Karpas-422 (cell line): ENCODE measurements at regions not wholly inside any gene's neighbourhood (a gene's known extent, or its start where the extent isn't known, plus 50 kb on each side); places are given as distances from the start of the nearest gene placed in this dataset.

Experiments used
- DNase-seq: peaks from one replicate; pipeline ENCODE4 v3.0.0-alpha.2; 2015
- H2AFZ ChIP-seq: fragments of 200-600 bp; sonication (generic); 2 replicates; pipeline ENCODE4 v1.6.1; 2014; ENCODE audit warnings: antibody characterized with exemption, low read length, mixed read lengths
- H3K27ac ChIP-seq: fragments of 200-600 bp; sonication (generic); 2 replicates; pipeline ENCODE4 v1.5.1; 2014; ENCODE audit warnings: mild to moderate bottlenecking, low read length, moderate library complexity
- H3K27me3 ChIP-seq: fragments of 200-600 bp; sonication (generic); 2 replicates; pipeline ENCODE4 v1.6.1; 2014; ENCODE audit warnings: low read length, mixed read lengths
- H3K36me3 ChIP-seq: fragments of 200-600 bp; sonication (generic); 2 replicates; pipeline ENCODE4 v1.6.1; 2014; ENCODE audit warnings: low read length, mixed read lengths; ENCODE audit not compliant: insufficient read depth
- H3K4me1 ChIP-seq: fragments of 200-600 bp; sonication (generic); 2 replicates; pipeline ENCODE4 v1.6.1; 2014; ENCODE audit warnings: mild to moderate bottlenecking, low read length, mixed read lengths
- H3K4me2 ChIP-seq: fragments of 200-600 bp; sonication (generic); 2 replicates; pipeline ENCODE4 v1.6.1; 2014; ENCODE audit warnings: low read length, low read depth, mild to moderate bottlenecking; ENCODE audit not compliant: poor library complexity, severe bottlenecking
- H3K4me3 ChIP-seq: fragments of 200-600 bp; sonication (generic); 2 replicates; pipeline ENCODE4 v1.5.1; 2014; ENCODE audit warnings: mild to moderate bottlenecking, antibody characterized with exemption, low read length, mixed read lengths
- H3K79me2 ChIP-seq: fragments of 200-600 bp; sonication (generic); 2 replicates; pipeline ENCODE4 v1.6.1; 2014; ENCODE audit warnings: mild to moderate bottlenecking, low read length, mixed read lengths
- H3K9ac ChIP-seq: fragments of 200-600 bp; sonication (generic); 2 replicates; pipeline ENCODE4 v1.6.0; 2014; ENCODE audit warnings: low read length
- H3K9me2 ChIP-seq: fragments of 200-600 bp; sonication (generic), shearing (Covaris generic); replicated peaks from 2 replicates; pipeline ENCODE4 v1.6.0; 2014; ENCODE audit warnings: mild to moderate bottlenecking, low read length, moderate library complexity; ENCODE audit not compliant: insufficient read depth
- H3K9me3 ChIP-seq: fragments of 300-700, 200-600 bp; sonication (generic); 2 replicates; pipeline ENCODE4 v1.6.1; 2014; ENCODE audit warnings: low read length, mixed read lengths
- H4K20me1 ChIP-seq: fragments of 200-600 bp; sonication (generic); 2 replicates; pipeline ENCODE4 v1.6.1; 2014; ENCODE audit warnings: mild to moderate bottlenecking, antibody characterized with exemption, low read length, low read depth; ENCODE audit not compliant: insufficient read depth

DNA sequence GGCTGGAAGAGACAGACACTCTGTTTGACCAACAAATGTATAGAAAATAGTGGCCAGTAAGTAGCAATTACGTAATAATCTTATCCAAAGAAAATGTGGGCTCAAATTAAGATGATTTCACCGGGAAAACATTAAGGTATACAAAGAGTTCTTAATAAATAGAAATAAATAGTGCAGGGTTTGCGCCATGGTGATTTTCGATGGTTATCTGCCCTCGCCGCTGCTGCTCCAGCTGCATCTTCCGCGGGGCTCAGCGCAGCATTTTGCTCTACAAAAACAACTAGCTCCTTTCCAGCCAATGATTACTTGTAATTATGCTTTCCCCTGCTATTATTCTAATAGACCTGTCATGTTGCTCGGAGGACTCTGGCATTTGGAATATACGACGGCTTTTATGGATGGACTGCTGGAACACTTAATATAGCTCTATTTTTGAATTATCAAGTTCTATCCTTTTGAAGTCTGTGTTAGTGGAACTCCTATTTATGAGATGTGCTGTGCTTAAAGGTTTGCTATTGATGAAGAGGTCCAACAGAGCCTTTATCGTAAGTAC is 103.8 kb downstream of the BUB3 start:
- no peak overlapping the region for H3K9ac ChIP-seq
- no peaks in the 10 kb centered on the region for H3K9me2 ChIP-seq
- no peak overlapping the region for H2AFZ ChIP-seq
- H3K79me2 ChIP-seq: no peaks in the 10 kb centered on the region
- no peaks in the 10 kb centered on the region for H4K20me1 ChIP-seq
- no peak overlapping the region for H3K4me2 ChIP-seq
- no peaks in the 10 kb centered on the region for H3K4me1 ChIP-seq
- no peaks in the 10 kb centered on the region for H3K36me3 ChIP-seq
- no peaks in the 10 kb centered on the region for H3K27me3 ChIP-seq
- H3K9me3 ChIP-seq: peaks cover 10% of the 10 kb centered on the region; the same call in 1 of the 2 replicates
- DNase-seq: no peak
- H3K4me3 ChIP-seq: no peak overlapping the region
- no peak overlapping the region for H3K27ac ChIP-seq

DNA sequence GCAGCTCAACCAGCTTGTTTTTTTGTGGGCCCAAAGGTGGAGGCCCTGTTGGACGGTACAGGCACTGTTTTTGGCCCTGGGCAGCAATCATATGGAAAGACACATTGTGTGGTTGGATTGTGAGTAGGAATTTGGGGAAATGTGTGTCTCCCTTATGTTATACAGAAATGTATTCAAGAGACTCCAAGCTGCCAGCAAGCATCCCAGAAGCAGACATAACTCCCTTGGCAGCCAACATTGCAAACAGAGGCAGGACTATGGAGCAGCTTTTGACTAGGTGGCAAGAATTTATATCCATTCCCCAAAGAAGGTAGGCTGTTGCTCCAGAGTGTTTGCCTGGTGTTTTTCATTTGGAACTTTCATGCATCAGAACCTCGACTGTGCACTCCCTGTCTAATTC is 104.9 kb downstream of the BUB3 start:
- Histone ChIP-seq H3K9me2 (no peaks in the 10 kb centered on the region), H3K4me2 (no peak overlapping the region), H4K20me1 (no peaks in the 10 kb centered on the region), H3K4me1 (no peaks in the 10 kb centered on the region), H3K9me3 (peaks cover 10% of the 10 kb centered on the region; the same call in 1 of the 2 replicates), H3K27me3 (no peaks in the 10 kb centered on the region), H3K27ac (no peak overlapping the region), H2AFZ (no peak overlapping the region), H3K4me3 (no peak overlapping the region), H3K36me3 (no peaks in the 10 kb centered on the region), H3K9ac (no peak overlapping the region), H3K79me2 (no peaks in the 10 kb centered on the region)
- no peak for DNase-seq

DNA sequence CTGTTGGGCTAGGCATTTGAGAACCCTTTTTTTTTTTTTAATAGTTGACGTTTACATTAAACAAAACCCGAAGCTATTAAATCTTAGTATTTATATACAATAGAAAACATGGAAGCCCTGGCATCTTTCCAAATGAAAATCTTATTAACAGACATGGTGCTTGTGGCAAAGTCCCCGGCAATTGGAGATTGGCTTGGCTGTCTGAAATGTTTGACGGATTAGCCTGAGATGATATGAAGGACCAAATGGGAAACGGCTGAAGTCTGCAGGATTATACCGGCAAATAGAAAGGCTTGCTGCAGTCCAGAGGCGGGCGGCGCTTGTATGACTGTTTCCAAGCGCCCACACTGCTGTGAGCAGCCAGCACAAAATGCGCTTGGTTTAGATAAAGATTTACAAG is 105.6 kb downstream of the BUB3 start:
- no peaks in the 10 kb centered on the region for H3K79me2 ChIP-seq
- H3K4me1 ChIP-seq: no peaks in the 10 kb centered on the region
- H3K27me3 ChIP-seq: no peaks in the 10 kb centered on the region
- peaks cover 4% of the 10 kb centered on the region; the same call in 1 of the 2 replicates for H3K9me3 ChIP-seq
- no peak overlapping the region for H2AFZ ChIP-seq
- H3K27ac ChIP-seq: no peak overlapping the region
- H4K20me1 ChIP-seq: no peaks in the 10 kb centered on the region
- H3K4me2 ChIP-seq: no peak overlapping the region
- no peaks in the 10 kb centered on the region for H3K9me2 ChIP-seq
- DNase-seq: no peak
- no peaks in the 10 kb centered on the region for H3K36me3 ChIP-seq
- H3K4me3 ChIP-seq: no peak overlapping the region
- H3K9ac ChIP-seq: no peak overlapping the region

DNA sequence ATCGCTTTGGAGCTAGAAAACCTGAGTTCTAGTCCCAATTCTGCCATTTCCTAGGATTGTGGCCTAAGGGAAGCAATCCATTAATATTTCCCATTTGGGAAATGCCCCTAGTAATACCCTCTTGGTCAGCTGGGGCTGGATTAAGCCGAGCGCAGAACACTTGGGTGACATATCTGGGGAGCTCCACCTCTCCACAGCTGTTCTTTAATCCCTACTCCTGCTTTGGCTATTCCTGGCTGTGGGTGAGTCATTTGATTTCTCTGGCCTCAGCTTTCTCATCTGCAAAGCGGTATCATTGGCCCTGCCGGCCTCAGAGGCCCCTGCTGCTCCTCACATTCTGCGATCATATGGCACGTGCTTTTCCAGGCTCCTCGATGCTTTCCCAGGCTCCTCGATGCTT is 108.3 kb downstream of the BUB3 start:
- no peaks in the 10 kb centered on the region for H3K36me3 ChIP-seq
- no peak overlapping the region for H3K27ac ChIP-seq
- no peaks in the 10 kb centered on the region for H4K20me1 ChIP-seq
- no peaks in the 10 kb centered on the region for H3K9me3 ChIP-seq
- H3K79me2 ChIP-seq: no peaks in the 10 kb centered on the region
- no peak overlapping the region for H3K4me3 ChIP-seq
- no peak overlapping the region for H2AFZ ChIP-seq
- H3K27me3 ChIP-seq: no peaks in the 10 kb centered on the region
- no peak for DNase-seq
- no peaks in the 10 kb centered on the region for H3K9me2 ChIP-seq
- no peak overlapping the region for H3K9ac ChIP-seq
- H3K4me2 ChIP-seq: no peak overlapping the region
- no peaks in the 10 kb centered on the region for H3K4me1 ChIP-seq

DNA sequence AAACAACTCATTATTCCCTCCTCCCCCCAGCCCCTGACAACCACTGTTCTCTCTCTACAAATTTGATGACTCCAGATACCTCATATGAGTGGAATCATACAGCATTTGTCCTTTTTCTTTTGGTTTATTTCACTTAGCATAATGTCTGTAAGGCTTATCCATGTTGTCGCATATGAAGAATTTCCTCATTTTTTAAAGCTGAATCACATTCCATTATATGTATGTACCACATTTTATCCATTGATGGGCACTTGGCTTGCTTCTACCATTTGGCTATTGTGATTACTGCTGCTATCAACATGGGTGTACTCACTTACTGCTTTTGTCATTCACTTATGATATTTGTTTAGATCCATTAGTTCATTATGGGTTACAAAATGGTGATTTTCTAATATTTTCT is 112.8 kb downstream of the BUB3 start:
- no peak overlapping the region for H3K9ac ChIP-seq
- DNase-seq: no peak
- H3K36me3 ChIP-seq: no peaks in the 10 kb centered on the region
- no peaks in the 10 kb centered on the region for H4K20me1 ChIP-seq
- no peaks in the 10 kb centered on the region for H3K79me2 ChIP-seq
- H3K9me3 ChIP-seq: no peaks in the 10 kb centered on the region
- no peaks in the 10 kb centered on the region for H3K9me2 ChIP-seq
- H3K27ac ChIP-seq: no peak overlapping the region
- H3K4me3 ChIP-seq: no peak overlapping the region
- H3K4me1 ChIP-seq: no peaks in the 10 kb centered on the region
- H3K4me2 ChIP-seq: no peak overlapping the region
- H3K27me3 ChIP-seq: no peaks in the 10 kb centered on the region
- no peak overlapping the region for H2AFZ ChIP-seq

DNA sequence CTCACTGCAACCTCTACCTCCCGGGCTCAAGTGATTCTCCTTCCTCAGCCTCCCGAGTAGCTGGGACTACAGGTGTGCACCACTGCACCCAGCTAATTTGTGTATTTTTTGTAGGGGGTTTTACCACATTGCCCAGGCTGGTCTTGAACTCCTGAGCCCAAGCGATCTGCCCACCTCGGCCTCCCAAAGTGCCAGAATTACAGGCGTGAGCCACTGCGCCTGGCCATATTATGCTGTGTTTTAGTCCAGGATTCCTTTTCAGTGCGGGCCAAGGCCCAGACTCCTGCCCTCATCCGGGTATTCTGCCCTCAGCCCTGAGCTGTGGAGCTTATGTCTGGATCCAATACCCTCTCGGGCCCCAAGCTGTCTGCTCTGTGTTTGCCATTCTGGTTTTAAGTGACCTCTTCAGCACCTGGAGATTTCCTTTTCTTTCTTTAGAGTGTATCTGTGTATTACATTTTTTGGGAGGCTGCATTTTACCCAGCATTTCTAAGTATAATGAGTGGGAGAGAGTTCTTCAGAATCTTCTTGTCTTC is 114.9 kb downstream of the BUB3 start:
- H3K9me3 ChIP-seq: no peaks in the 10 kb centered on the region
- no peak overlapping the region for H3K27ac ChIP-seq
- H2AFZ ChIP-seq: no peak overlapping the region
- no peaks in the 10 kb centered on the region for H3K4me1 ChIP-seq
- H4K20me1 ChIP-seq: no peaks in the 10 kb centered on the region
- no peak for DNase-seq
- no peak overlapping the region for H3K4me3 ChIP-seq
- no peaks in the 10 kb centered on the region for H3K79me2 ChIP-seq
- H3K9me2 ChIP-seq: no peaks in the 10 kb centered on the region
- H3K4me2 ChIP-seq: no peak overlapping the region
- no peak overlapping the region for H3K9ac ChIP-seq
- no peaks in the 10 kb centered on the region for H3K27me3 ChIP-seq
- H3K36me3 ChIP-seq: no peaks in the 10 kb centered on the region

DNA sequence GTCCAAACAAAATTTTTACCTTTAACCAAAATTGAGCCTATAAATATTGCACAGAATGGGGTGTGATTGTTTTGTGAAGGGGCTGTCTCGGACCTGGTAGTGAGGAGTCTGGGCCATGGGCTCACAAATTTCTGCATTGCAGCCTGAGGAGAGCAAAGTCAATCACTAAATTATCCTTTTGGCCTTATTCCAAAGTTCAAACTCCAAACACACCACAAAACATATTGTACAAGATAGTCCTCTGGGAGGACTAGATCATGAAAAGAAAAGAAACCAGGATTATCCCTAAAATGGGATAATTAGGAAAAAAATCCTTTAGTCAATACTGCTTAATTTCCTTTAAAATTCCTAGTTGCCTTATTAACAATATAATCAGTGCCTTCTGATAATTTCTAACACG is 115.5 kb downstream of the BUB3 start:
- Histone ChIP-seq H3K4me1 (no peaks in the 10 kb centered on the region), H3K4me2 (no peak overlapping the region), H3K9me3 (no peaks in the 10 kb centered on the region), H2AFZ (no peak overlapping the region), H3K4me3 (no peak overlapping the region), H3K79me2 (no peaks in the 10 kb centered on the region), H3K27ac (no peak overlapping the region), H4K20me1 (no peaks in the 10 kb centered on the region), H3K27me3 (no peaks in the 10 kb centered on the region), H3K36me3 (no peaks in the 10 kb centered on the region), H3K9me2 (no peaks in the 10 kb centered on the region), H3K9ac (no peak overlapping the region)
- DNase-seq: no peak

DNA sequence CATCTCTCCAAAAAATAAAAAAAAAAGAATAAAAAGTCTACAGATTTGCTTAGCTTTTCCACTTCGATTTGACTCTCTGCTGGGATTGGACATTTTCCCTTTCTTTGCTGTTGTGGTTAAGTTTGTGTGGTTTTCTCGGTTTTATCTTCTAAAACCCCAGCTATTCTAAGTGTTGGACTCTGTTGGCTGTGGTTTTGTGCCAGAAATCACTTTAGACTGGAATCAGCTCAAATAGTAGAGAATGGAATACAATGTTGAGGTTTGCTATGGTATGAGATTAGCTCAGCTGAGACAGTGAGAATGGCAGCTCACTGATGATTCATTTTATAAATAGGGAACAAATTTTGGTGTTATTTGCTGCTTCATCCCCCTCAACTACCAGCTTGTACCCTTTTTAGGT is 116.0 kb downstream of the BUB3 start:
- H3K79me2 ChIP-seq: no peaks in the 10 kb centered on the region
- H3K4me1 ChIP-seq: no peaks in the 10 kb centered on the region
- no peaks in the 10 kb centered on the region for H3K9me3 ChIP-seq
- no peak overlapping the region for H2AFZ ChIP-seq
- H4K20me1 ChIP-seq: no peaks in the 10 kb centered on the region
- no peak overlapping the region for H3K4me3 ChIP-seq
- H3K36me3 ChIP-seq: no peaks in the 10 kb centered on the region
- H3K4me2 ChIP-seq: no peak overlapping the region
- no peak for DNase-seq
- H3K27ac ChIP-seq: no peak overlapping the region
- H3K27me3 ChIP-seq: no peaks in the 10 kb centered on the region
- H3K9me2 ChIP-seq: no peaks in the 10 kb centered on the region
- H3K9ac ChIP-seq: no peak overlapping the region

DNA sequence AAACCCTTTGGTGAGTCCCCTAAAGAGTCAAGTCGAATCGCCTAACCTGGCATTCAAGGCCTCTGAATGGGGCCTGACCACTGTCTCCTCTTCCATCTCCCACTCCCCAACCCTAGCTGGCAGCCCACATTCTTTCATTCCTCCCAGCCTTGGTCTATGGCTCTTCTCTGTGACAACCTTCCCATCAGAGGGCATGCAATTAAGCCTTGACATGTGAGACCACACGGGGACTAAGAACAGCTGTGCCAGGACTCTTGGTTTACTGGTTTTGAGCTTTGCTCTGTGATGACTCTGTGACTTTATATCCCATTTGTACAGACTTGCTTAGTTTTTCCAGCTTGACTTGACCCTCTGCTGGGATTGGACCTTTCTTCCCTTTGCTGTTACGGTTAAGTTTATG is 116.6 kb downstream of the BUB3 start:
- no peak overlapping the region for H3K4me3 ChIP-seq
- H3K9ac ChIP-seq: no peak overlapping the region
- H3K4me2 ChIP-seq: no peak overlapping the region
- no peaks in the 10 kb centered on the region for H4K20me1 ChIP-seq
- no peaks in the 10 kb centered on the region for H3K36me3 ChIP-seq
- H3K27ac ChIP-seq: no peak overlapping the region
- H3K27me3 ChIP-seq: no peaks in the 10 kb centered on the region
- DNase-seq: no peak
- no peak overlapping the region for H2AFZ ChIP-seq
- no peaks in the 10 kb centered on the region for H3K9me2 ChIP-seq
- no peaks in the 10 kb centered on the region for H3K4me1 ChIP-seq
- H3K79me2 ChIP-seq: no peaks in the 10 kb centered on the region
- H3K9me3 ChIP-seq: no peaks in the 10 kb centered on the region
